HG02840 (cell line): ENCODE measurements at regions not wholly inside any gene's neighbourhood (a gene's known extent, or its start where the extent isn't known, plus 50 kb on each side); places are given as distances from the start of the nearest gene placed in this dataset.
A peak's percentile ranks its signal among the peaks of the same experiment; 100 is the strongest.

Experiments used
- ATAC-seq: cut with Tn5 transposase; IDR thresholded peaks from one replicate; pipeline ENCODE4 v1.9.1; 2021; ENCODE audit warnings: mild to moderate bottlenecking, moderate library complexity, moderate number of reproducible peaks; ENCODE audit not compliant: unreplicated experiment, low FRiP score

DNA sequence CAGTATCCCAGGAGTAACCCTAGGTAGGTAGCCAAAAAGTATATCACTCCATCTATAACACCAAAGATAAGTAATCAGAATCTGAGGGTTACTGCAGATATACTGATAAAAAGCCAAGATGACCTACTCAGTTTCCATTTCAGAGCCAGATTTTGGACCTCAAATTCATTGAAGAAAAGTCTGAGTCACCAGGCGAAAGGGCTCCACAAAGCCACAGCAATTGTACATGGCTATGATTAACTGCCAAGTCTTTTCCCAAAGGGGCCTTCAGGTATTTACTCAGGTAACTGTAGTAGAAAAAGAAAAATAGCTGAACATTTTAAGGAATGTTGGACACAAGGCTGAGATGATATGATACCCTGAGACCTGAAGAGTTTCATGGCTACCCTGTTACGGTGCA, 75.6 kb upstream of the KCNH7 start:
- ATAC-seq = no peak

GRCh38 chr2:162912787-162913186, 74.2 kb upstream of the KCNH7 start:
- no peak for ATAC-seq

DNA sequence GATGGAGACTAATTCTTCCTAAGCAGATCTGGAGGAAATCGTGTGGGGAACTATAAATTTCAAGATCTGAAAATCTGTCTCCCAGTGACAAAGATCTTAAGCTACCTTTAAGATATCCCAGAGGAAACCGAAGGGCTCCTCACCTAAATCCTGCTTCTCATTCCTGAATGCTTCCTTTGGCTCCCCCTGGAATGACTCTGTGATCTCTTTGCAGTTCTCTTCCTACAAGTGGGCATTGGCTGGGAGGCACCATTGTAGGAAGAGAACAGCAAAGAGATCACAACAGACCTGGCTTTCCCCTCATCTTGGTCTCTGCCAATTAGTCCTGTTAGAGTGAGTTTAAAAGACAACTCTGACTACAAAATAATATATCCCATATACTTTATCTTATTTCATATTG, 70.0 kb upstream of the KCNH7 start:
- no peak for ATAC-seq

DNA sequence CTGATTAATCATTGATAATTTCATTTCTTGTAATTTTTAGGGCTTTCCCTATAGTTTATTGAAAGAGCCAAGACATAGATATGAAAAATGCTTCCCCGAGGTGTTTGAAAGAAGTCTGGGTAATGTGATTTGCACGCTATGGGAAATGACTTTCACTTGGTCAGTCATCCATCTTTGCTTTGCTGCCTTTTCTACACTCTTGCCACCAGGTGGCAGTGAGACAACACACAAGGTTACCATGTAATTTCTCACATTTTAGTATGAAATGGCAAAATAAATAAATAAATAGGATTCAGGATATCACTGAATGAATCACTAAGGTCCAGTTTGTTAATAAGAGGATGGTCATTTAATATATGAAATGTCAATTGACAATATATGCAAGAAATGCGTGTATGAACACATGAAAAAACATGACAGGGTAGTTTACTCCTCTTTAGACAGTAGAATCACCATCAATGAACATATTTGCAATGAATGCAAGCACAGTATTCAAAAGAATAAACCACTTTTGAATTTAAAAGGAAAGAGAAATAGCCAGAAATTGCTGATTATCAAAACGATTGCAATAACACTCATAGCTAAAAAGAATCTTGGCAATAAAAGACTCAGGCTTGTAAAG, 52.2 kb upstream of the KCNH7 start:
- ATAC-seq = peak; percentile 92

GRCh38 chr2:162888652-162889051, 50.1 kb upstream of the KCNH7 start:
- no peak for ATAC-seq
